ENCODE measurements at regions not wholly inside any gene's neighbourhood (a gene's known extent, or its start where the extent isn't known, plus 50 kb on each side); places are given as distances from the start of the nearest gene placed in this dataset.

- intact Hi-C loops (cut with DNase I) = no loop called here
- 35 to 39% methylated on average over 6 of the region's 6 CpGs for WGBS, 2 donors
- TF ChIP-seq CTCF (IDR thresholded peaks at IDR 0.05) = no peak
- ATAC-seq (peak in 1 of 4 donors; percentile 41), FAIRE-seq (no peak), DNase-seq (no peak)
- no peak overlapping the region for H3K27ac ChIP-seq
- H3K4me1 ChIP-seq = no peaks in the 10 kb centered on the region
- no peaks in the 10 kb centered on the region for H3K36me3 ChIP-seq
- H3K4me3 ChIP-seq = no peak overlapping the region
- H3K27me3 ChIP-seq = no peaks in the 10 kb centered on the region
- no peaks in the 10 kb centered on the region for H3K9me3 ChIP-seq
Measured at GRCh38 chr1:217063172-217063908, 340.1 kb upstream of the ESRRG start.

GRCh38 chr1:217062586-217062985 is 339.4 kb upstream of the ESRRG start:
- intact Hi-C loops (cut with DNase I) = no loop called here
- Histone ChIP-seq H3K27ac (no peak overlapping the region), H3K27me3 (no peaks in the 10 kb centered on the region), H3K36me3 (no peaks in the 10 kb centered on the region), H3K4me3 (no peak overlapping the region), H3K4me1 (no peaks in the 10 kb centered on the region), H3K9me3 (no peaks in the 10 kb centered on the region)
- 53 to 57% methylated on average over 3 of the region's 3 CpGs for WGBS, 2 donors
- DNase-seq (no peak), FAIRE-seq (no peak), ATAC-seq (peak in 1 of 4 donors; percentile 34)
- no peak for TF ChIP-seq CTCF (IDR thresholded peaks at IDR 0.05)

GRCh38 chr1:217059401-217059800 is 336.2 kb upstream of the ESRRG start:
- ATAC-seq = no peak
- Histone ChIP-seq H3K4me3 (no peak overlapping the region), H3K27me3 (no peaks in the 10 kb centered on the region), H3K9me3 (no peaks in the 10 kb centered on the region), H3K27ac (no peak overlapping the region), H3K4me1 (no peaks in the 10 kb centered on the region), H3K36me3 (no peaks in the 10 kb centered on the region)
- TF ChIP-seq CTCF (IDR thresholded peaks at IDR 0.05) = no peak
- no peak for FAIRE-seq
- no peak for DNase-seq
- WGBS, 2 donors = 68 to 71% methylated on average over 1 of the region's 1 CpG
- intact Hi-C loops (cut with DNase I) = no loop called here

GRCh38 chr1:217053676-217054075 is 330.4 kb upstream of the ESRRG start:
- intact Hi-C loops (cut with DNase I) = no loop called here
- H3K9me3 ChIP-seq = no peaks in the 10 kb centered on the region
- DNase-seq (no peak), FAIRE-seq (no peak), ATAC-seq (no peak)
- WGBS, 2 donors = 72 to 77% methylated on average over 3 of the region's 3 CpGs
- no peak overlapping the region for H3K27ac ChIP-seq
- no peak overlapping the region for H3K4me3 ChIP-seq
- H3K4me1 ChIP-seq = no peaks in the 10 kb centered on the region
- H3K36me3 ChIP-seq = no peaks in the 10 kb centered on the region
- TF ChIP-seq CTCF (IDR thresholded peaks at IDR 0.05) = no peak
- no peaks in the 10 kb centered on the region for H3K27me3 ChIP-seq

GRCh38 chr1:217052626-217053025 is 329.4 kb upstream of the ESRRG start:
- Histone ChIP-seq H3K27me3 (no peaks in the 10 kb centered on the region), H3K36me3 (no peaks in the 10 kb centered on the region), H3K4me3 (no peak overlapping the region), H3K4me1 (no peaks in the 10 kb centered on the region), H3K27ac (no peak overlapping the region), H3K9me3 (no peaks in the 10 kb centered on the region)
- ATAC-seq (no peak), DNase-seq (no peak), FAIRE-seq (no peak)
- TF ChIP-seq CTCF (IDR thresholded peaks at IDR 0.05) = no peak
- 54 to 58% methylated on average over 2 of the region's 2 CpGs for WGBS, 2 donors
- intact Hi-C loops (cut with DNase I) = no loop called here

Data from pancreas (tissue), 10 donors.